ENCODE measurements at regions not wholly inside any gene's neighbourhood (a gene's known extent, or its start where the extent isn't known, plus 50 kb on each side); places are given as distances from the start of the nearest gene placed in this dataset.

DNA sequence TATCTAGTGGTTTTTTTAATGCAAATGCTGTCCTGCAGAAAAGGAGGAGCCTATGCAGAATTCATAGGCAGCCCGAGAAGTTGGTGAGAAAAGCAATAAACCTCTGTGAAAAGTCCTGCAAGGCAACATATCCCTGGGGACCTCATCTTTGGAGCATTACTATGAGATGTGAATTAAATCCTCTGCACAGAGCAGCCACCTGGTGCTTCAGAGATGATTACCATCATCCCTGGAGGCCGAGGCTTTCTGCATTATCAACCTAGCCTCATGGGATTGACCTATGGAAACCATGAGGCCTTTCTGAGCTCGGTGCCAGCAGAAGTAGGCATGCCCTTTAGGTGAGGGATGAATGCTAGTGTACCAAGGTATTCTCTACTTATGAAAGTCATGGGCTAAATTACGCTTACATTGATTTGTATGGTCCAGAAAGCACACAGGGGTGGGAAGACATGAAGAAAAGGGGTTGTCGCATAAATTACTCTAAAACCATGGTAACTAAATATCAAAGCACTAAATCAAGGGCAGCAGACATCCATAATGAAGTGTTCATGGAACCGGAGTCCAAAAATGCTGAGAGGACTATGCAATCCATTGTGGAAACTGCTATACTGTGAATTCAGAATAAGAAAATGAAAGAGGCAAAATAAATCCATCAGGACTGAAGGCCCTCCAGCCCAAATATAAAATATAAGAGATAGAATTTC lies 623.5 kb upstream of the DDX18 start:
- Histone ChIP-seq H3K36me3 (ENCODE audit: low read depth, missing control alignments) (no peaks in the 10 kb centered on the region), H3K27me3 (no peaks in the 10 kb centered on the region), H3K4me1 (no peaks in the 10 kb centered on the region), H3K4me3 (no peak overlapping the region), H3K9me3 (no peaks in the 10 kb centered on the region), H3K27ac (no peak overlapping the region)
- no peak for TF ChIP-seq POLR2A (IDR thresholded peaks at IDR 0.05)
- TF ChIP-seq, protein P1, sequence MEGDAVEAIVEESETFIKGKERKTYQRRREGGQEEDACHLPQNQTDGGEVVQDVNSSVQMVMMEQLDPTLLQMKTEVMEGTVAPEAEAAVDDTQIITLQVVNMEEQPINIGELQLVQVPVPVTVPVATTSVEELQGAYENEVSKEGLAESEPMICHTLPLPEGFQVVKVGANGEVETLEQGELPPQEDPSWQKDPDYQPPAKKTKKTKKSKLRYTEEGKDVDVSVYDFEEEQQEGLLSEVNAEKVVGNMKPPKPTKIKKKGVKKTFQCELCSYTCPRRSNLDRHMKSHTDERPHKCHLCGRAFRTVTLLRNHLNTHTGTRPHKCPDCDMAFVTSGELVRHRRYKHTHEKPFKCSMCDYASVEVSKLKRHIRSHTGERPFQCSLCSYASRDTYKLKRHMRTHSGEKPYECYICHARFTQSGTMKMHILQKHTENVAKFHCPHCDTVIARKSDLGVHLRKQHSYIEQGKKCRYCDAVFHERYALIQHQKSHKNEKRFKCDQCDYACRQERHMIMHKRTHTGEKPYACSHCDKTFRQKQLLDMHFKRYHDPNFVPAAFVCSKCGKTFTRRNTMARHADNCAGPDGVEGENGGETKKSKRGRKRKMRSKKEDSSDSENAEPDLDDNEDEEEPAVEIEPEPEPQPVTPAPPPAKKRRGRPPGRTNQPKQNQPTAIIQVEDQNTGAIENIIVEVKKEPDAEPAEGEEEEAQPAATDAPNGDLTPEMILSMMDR (IDR thresholded peaks at IDR 0.05) = no peak
- WGBS, 2 donors = 85 to 86% methylated on average over 6 of the region's 6 CpGs
- intact Hi-C loops (cut with DNase I; ENCODE audit: low total_unique reads) = no loop called here
- DNase-seq = no peak

DNA sequence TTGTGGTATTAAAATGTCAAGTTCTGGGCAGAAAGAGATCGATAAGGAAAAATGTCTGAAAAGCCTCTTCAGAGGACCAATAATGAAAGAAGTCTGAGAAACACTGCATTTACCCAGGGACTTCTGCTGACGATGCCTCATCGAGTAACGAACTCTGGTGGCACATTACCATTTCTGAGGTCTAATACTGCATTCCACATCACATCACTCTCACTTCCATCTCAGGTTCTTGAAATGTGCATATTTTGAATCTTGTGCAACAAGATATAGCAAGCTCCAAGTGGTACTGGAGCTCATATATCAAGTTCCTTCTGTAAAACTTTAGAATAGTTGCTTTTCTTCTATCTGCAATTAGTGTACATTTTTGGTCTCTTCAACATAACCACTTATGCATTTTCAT lies 619.1 kb upstream of the DDX18 start:
- 93 to 95% methylated on average over 4 of the region's 4 CpGs for WGBS, 2 donors
- Histone ChIP-seq H3K4me3 (no peak overlapping the region), H3K27me3 (no peaks in the 10 kb centered on the region), H3K27ac (no peak overlapping the region), H3K4me1 (no peaks in the 10 kb centered on the region), H3K9me3 (no peaks in the 10 kb centered on the region), H3K36me3 (ENCODE audit: low read depth, missing control alignments) (no peaks in the 10 kb centered on the region)
- DNase-seq = no peak
- intact Hi-C loops (cut with DNase I; ENCODE audit: low total_unique reads) = no loop called here
- no peak for TF ChIP-seq POLR2A (IDR thresholded peaks at IDR 0.05)
- TF ChIP-seq, protein P1 (IDR thresholded peaks at IDR 0.05) = no peak

DNA sequence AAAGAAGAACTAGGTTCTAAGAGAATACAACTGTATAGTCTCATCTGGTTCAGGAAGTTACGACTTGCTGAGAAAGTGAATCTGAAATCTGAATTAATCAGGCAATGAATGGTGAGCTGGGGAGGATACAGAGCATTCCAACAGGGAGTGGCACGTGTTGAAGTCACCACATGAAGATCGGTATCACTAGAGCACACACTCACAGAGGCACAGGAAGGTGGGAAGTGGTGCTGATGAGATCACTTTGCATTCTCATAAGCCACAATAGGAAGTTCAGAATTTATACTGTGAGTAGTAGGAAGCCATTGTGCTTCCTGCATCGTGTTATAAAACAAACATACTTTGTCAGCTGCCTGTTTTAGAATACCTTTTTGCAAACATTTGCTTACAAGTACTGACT lies 615.0 kb upstream of the DDX18 start:
- H3K27ac ChIP-seq = no peak overlapping the region

DNA sequence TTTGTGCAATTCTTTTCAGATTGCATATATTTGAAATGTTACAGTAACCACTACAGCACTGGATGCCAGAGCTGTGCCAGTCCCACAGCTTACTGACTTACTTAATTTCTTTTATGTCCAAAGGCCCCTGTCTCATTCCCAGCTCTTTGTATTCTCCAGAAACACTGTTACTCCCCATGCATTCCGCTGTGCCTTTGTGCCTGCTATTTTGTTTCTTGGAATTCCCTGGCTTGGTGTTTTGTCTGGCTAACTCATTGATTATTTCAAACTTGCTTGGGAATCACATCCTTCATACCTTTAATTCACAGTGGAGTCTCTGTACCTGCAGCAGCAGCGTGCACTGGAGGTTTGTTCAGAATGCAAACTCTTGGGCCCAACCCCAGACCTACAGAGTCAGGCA lies 601.9 kb upstream of the DDX18 start:
- H3K27me3 ChIP-seq = no peaks in the 10 kb centered on the region

More for the DNA sequence above, 615.0 kb upstream of the DDX18 start:
- WGBS, 2 donors = 65 to 69% methylated on average over 4 of the region's 4 CpGs
- DNase-seq = no peak
- Histone ChIP-seq H3K36me3 (ENCODE audit: low read depth, missing control alignments) (no peaks in the 10 kb centered on the region), H3K9me3 (no peaks in the 10 kb centered on the region), H3K27me3 (no peaks in the 10 kb centered on the region), H3K4me1 (no peaks in the 10 kb centered on the region), H3K4me3 (no peak overlapping the region)
- no peak for TF ChIP-seq POLR2A (IDR thresholded peaks at IDR 0.05)
- TF ChIP-seq, protein P1 (IDR thresholded peaks at IDR 0.05) = no peak
- intact Hi-C loops (cut with DNase I; ENCODE audit: low total_unique reads) = no loop called here

More for the DNA sequence above, 601.9 kb upstream of the DDX18 start:
- 84 to 94% methylated on average over 2 of the region's 2 CpGs for WGBS, 2 donors
- Histone ChIP-seq H3K4me1 (no peaks in the 10 kb centered on the region), H3K9me3 (no peaks in the 10 kb centered on the region), H3K36me3 (ENCODE audit: low read depth, missing control alignments) (no peaks in the 10 kb centered on the region), H3K27ac (no peak overlapping the region), H3K4me3 (no peak overlapping the region)
- intact Hi-C loops (cut with DNase I; ENCODE audit: low total_unique reads) = no loop called here
- no peak for TF ChIP-seq POLR2A (IDR thresholded peaks at IDR 0.05)
- TF ChIP-seq, protein P1 (IDR thresholded peaks at IDR 0.05) = no peak
- DNase-seq = no peak
